ENCODE measurements at regions not wholly inside any gene's neighbourhood (a gene's known extent, or its start where the extent isn't known, plus 50 kb on each side); places are given as distances from the start of the nearest gene placed in this dataset.
"Not testable (repeated sequence)": the region's sequence is repeated elsewhere in the genome, so short reads cannot be mapped to it uniquely, and the experiment has no call there.

GRCh38 chr10:64023926-64024470, 502.8 kb downstream of the REEP3 start:
- DNase-seq (ENCODE audit: low read depth): no peak

DNA sequence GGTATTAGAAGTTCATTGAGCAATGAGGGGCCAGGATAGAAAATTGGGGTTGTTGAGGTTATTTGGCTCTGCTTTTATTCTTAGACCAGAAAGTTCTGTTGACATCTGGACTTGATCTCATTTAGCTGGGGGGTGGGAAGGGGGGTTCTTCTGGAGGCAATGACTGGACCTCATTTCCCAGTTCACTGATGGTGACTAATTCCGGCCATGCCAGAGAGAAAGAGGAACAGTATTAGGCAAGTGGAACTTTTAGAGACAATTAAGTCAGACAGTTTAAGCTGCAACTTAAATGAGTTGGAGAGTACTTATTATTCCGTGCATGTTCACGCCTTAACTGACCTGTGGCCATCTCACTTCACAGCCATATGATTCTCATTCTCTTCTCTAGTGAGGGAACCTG, 512.5 kb downstream of the REEP3 start:
- DNase-seq (ENCODE audit: low read depth): no peak

- DNase-seq (ENCODE audit: low read depth): no peak
These were observed 515.2 kb downstream of the REEP3 start for GRCh38 chr10:64036321-64036930.

DNA sequence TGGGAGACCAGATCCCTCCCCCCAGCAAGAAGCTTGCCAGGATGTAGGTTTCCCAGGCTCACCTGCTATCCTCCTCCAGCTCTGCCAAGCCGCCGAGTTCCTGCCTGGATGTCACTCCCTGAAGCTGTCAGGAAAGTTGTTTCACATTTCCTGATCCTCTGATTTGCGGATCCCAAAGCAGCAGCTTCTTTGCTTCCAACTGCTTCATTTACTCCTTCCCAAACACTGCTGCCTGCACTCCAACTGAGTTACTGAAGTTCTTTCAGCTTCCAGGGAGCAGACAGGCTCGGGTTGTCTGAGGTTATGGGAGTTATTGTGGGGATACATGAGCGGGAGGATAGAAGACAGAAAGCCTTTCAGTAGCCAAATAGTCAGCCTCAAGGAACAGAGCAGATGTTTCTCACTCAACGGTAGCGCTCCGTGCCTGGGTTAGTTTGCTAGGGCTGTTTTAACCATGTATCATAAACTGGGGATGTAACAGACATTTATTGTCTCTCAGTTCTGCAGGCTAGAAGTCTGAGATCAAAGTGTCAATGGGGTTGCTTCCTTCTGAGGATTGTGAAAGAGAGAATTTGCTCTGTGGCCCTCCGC, 516.0 kb downstream of the REEP3 start:
- no peak for DNase-seq (ENCODE audit: low read depth)

GRCh38 chr10:64038107-64038506, 516.9 kb downstream of the REEP3 start:
- DNase-seq (ENCODE audit: low read depth): no peak

GRCh38 chr10:64039198-64039597, 518.0 kb downstream of the REEP3 start:
- no peak for DNase-seq (ENCODE audit: low read depth)

DNA sequence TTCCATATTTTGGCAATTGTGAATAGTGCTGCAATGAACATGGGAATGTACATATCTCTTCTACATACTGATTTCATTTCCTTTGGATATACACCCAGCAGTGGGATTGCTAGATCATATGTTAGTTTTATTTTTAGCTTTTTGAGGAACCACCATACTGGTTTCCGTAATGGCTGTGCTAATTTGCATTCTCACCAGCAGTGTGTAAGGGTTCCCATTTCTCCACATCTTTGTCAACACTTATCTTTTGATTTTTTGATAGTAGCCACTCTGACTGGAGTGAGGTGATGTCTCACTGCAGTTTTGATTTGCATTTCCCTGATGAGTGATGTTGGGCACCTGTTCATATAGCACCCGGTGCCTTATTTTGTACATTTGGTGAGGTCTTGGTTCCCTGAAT, 519.6 kb downstream of the REEP3 start:
- no peak for DNase-seq (ENCODE audit: low read depth)

DNA sequence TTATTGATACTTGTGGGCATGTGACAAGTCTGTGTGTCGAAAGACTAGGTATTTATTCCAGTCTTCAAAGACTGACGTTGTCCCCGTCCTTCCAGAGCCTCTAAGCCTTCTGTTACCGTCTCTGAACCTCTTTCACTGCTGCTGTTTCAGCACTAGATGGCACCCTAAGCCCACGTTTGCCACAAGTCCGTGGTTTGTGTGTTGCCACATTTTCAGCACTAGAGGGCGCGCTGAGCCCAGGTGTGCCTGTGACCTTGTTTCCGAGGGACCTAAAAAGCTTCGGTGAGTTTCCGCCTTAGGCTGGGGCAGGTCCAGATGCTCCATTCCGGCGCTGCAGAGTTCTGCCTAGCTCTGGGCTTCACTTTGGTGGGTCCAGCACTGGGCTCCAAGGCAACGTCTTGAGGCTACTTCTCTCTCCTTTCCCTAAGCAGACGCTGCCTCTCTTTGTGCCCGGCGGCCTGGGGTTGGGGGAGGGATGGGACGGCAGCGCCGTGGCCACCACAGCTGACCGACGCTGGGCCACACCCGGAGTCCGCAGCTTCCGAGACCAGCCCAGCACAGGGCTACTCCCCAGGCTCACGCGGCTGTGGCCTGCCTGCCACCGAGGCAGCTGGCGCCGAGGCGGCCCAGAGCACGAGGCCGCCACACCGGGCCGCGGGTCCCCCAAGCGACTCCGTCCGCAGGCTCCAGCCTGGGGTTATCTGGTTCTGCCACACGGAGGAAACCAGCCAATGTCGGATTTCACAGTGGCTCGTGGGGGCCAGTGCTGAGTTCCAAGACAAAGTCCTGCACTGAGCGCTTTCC, 520.2 kb downstream of the REEP3 start:
- DNase-seq (ENCODE audit: low read depth): peak; percentile 70

GRCh38 chr10:64041989-64042490, 520.8 kb downstream of the REEP3 start:
- no peak for DNase-seq (ENCODE audit: low read depth)

DNA sequence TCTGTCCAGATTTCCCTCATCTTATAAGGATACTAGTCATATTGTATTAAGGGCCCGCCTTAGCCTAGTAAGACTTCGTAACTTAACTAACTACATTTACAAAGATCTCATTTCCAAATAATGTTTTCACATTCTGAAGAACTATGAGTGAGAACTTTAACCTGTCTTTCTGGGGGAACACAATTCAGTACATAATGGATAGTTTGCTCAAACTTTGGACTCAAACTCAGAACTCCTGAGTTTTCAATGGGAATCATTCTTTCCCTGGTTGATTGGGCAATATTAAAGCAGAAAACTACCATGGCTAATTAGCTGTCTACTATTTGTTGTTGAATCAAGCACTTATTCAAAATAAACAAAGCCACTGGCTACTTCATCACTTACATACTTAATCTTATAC, 522.9 kb downstream of the REEP3 start:
- DNase-seq (ENCODE audit: low read depth): no peak

GRCh38 chr10:64044957-64045632, 523.9 kb downstream of the REEP3 start:
- not testable (repeated sequence) for DNase-seq (ENCODE audit: low read depth)

DNA sequence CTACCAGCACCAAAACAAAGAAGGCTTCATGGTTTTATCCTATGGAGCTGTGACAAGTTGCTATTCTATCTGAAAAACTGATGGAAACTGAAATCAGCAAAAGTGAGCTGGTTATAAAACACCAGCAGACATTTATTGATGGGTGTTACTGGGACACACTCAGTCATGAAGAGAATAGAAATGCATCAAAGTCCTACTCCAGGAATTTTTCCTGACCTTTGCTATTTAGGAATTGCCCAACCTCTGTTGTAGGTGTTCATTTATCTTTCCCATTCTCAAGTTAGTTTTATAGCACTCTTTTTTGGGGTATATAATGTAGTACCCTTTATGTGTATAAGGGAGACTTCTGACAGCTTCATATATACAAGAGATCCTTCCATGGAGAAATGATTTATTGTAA, 533.2 kb downstream of the REEP3 start:
- no peak for DNase-seq (ENCODE audit: low read depth)

DNA sequence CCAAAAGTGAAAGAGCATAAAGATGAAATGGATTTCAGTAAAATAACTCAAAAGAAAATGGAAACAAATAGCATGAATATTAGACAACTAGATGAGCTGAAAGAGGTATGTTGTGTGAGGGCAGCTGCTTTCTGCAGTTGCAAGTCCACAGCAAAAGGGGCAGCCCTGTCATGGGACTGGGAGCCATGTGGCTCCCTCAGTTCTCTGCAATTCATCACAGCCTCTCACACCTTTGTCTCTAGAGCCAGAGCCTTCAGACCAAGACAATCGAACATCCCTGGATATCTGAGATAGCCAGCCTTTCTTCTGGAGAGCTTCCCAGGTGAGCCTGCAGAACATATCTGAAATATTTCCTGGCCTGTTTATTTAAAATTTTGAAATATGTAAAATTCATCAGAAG, 538.7 kb downstream of the REEP3 start:
- DNase-seq (ENCODE audit: low read depth): no peak

DNA sequence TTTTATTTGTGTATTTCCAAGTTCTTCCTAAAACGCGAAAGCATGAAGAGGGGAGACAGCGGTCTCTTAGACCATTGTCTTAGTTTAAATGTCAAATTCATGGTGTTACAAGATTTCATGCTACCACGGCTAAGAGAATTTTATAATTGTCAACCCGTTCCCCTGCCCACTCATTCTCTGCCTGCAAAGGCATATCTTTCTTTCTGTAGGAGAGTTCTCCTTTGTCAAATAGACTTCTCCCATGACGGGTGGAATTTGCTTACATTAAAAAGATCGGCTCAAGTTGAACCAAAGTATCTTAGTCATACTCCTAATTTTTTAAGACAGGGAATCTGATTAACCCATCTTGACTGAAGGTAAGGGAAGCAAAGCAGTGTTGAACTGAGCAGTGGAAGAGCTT, 539.2 kb downstream of the REEP3 start:
- DNase-seq (ENCODE audit: low read depth): no peak

DNA sequence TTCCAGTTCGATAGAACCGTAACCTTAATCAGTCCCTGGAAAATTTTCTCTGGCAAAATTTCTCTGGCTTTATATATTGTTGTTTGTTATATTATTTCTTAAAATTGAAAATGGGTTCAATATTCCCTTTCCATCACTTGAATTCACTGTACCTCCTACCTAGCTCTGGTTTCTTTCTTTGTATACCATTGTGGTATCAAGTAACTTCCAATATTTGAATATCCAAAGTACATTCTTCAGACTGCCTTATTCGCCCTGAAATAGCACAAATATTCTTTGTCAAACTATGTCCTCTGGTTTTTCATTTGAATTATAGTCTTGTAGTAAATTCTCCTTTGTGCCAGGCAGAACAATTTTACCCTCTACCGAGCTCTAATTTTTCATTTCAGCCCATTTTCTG, 541.6 kb downstream of the REEP3 start:
- DNase-seq (ENCODE audit: low read depth): no peak

DNA sequence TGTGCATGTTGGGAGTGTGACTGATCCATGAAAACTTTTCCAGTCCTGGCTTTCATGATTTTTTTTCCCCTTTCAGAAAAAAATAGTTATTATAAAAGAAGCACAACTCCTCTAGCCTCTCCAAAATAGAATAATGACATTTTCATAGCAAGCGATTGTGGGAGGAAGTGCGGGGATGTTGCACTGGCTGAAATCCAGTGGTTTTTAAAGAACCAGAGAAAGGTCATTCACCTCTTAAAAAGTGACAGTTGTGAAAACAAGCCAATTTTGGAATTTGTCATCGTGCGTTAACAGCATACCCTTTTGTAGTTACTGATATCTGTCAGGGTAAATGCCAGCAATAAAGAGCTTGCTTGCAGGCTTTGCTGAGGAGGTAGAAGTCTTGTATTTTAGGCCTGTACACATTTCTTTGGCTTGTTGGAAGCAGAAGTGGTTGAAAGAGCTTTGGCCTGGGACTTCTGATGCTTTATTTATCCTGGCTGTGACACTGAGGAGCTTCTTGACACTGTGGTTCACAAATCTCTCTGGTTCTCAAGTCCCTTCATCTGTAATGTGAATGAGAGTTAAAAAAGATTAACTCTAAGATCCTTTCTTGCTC, 545.9 kb downstream of the REEP3 start:
- DNase-seq (ENCODE audit: low read depth): no peak

- no peak for DNase-seq (ENCODE audit: low read depth)
These were observed 546.7 kb downstream of the REEP3 start for GRCh38 chr10:64067859-64068258.

DNA sequence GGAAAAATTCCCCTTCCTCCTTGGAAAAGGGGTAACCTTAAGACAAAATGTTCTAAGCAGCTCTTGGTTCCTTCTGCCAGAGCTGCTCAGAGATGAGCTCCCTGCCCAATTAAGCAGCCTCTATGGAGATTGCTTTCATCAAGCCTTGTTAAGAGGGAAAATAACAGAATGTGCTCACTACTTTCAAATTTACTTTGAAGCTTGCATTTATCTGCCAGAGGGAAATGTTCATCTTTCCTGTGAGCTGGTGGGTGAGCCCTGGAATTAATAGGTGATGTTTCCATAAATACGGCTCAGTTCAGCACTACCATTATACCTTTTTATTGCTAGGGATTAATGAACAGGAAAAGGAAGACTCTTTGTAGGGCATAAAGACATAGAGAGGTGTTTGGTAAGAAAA, 549.0 kb downstream of the REEP3 start:
- DNase-seq (ENCODE audit: low read depth): no peak

DNA sequence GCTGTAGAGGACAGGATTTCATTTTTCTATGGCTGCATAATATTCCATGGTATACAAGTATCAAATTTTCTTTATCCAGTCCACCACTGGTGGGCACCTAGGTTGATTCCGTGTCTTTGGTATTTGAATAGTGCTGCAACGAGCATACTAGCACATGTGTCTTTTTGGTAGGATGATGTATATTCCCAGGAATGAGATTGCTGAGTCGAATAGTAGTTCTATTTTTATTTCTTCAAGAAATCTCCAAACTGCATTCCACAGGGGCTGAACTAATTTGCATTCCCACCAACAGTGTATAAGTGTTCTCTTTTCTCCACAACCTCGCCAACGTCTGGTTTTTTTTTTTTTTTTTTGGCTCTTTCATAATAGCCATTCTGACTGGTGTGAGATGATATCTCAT, 550.0 kb downstream of the REEP3 start:
- no peak for DNase-seq (ENCODE audit: low read depth)

DNA sequence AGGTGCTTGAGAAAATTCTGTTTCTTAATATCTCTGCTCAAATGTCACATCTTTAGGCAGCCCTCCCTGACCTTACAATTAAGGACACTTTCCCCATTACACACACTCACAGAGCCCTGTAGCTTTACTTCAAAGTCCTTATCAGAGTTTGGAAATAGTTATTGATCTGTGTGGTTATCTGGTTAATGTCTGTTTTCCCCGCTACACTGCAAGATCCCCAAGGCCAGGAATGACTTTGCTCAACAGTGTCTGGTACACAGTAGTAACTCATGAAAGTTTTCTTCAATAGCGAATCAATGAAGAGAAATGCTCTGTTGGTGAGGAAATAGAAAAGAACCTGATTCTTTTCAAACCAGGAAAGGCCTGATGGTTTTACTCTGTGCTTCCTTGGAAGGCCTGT, 554.4 kb downstream of the REEP3 start:
- DNase-seq (ENCODE audit: low read depth): no peak

DNA sequence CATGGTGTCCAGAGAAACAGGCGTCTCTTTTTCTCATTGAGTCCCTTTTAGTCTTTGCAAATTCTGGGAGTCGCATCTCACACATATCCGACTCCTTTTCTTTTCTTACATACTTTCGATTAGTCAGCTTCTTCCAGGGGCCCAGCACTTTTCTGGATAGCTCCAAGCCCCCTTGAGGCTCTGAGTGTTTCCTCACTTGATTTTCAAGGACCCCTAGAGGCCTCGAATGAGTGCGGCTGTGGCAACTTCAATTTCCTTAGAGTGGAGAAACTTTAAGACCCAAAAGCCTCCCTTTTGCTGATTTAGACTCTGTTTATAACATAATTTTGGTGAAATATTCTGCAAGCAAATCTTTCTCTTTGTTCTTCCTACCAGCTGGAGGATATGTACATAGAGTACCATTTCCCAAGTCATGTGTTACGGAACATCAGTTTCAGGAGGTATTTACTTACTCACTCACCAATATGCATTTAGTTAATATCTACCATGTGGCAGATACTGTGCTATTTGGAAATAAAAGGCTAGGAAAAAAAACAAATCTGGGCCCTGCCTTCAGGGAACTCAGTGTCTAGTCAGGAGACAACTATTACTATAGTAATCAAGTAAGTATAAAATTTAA, 555.2 kb downstream of the REEP3 start:
- no peak for DNase-seq (ENCODE audit: low read depth)

GRCh38 chr10:64079341-64079740, 558.1 kb downstream of the REEP3 start:
- DNase-seq (ENCODE audit: low read depth): no peak
